Hematopoietic multipotent progenitor cell treated with erythropoietin and hydrocortisone succinate and interleukin-3 and kit ligand, for 17 days (in vitro differentiated cells): ENCODE measurements at regions not wholly inside any gene's neighbourhood (a gene's known extent, or its start where the extent isn't known, plus 50 kb on each side); places are given as distances from the start of the nearest gene placed in this dataset.

Experiments
- DNase-seq: peaks from one replicate; pipeline ENCODE4 v3.0.0-alpha.2; 2015; ENCODE audit warnings: low spot score

DNA sequence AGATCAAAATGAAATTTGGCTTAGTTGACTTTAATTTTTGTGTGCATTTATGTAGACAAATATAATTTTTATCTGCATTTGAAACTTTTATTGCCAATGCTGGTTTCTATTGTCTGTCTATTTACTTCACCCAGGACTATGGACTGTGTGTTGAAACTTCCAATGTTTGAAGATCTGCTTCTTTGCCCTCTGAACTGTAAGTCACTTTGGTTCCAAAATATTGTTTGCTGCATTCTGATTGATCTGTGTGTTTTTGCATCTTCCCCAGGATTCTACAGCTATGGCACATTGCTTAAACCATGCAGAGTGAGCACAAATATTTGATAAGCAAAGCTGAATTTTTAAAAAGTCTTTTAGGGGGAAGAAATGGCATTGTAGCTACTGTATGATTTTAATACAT lies 131.0 kb upstream of the SOX5 start:
- DNase-seq, result no peak

DNA sequence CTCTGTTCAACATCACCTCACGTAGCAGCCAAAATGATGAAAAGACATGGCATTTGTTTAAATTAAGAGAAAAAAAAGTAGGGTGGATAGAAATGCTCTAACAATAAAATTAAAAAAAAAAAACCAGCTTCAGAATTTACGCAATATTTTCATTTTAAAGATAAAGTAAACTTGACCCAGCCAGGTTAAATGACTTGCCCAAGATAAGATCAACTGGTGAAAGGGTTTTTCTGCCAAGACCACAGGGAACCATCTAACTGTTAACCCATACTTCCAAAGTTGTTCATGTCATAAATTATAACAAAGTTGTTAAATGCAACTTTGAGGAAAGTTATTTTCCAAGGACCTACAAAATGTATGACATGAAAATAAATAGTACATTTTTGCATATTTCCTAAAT lies 129.6 kb upstream of the SOX5 start:
- no peak for DNase-seq

DNA sequence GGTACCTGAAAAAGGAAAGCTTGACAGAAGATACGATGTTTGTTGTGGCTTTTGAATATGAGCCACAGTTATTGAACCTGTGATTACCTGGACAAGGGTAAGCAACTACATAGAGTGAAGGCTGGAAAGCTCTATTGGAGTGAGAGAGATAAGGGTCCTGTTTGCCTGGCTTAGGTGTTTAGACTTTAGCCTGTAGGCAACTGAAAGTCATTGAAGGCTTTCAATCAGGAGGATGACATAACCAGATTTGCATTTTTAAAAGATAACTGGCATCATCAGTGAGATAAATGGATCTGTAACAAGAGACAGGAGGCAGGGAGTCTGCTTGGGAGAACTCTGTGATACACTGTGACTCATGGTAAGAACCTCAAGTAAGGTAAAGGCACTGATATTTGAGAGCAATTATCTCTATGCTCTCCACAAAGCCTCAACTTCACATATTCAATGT lies 128.9 kb upstream of the SOX5 start:
- DNase-seq, result no peak

DNA sequence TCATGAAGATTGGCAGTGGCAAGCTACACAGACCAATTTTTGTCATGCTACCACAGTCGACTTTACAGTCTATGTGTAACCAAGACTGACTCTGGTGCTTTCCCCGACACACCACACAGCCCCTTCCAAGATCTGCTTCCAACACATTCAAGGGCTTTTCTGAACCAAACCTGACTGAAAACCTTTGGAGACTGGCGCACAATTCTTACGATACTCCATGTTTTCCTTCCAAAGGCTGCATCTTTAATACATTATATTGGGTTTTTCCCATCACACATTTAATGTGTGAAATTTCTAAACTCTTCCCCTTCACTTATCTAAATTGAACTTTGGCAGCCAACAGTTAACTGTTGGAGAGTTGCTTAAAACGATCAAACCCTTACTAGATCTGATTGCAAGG lies 127.7 kb upstream of the SOX5 start:
- DNase-seq, result no peak

DNA sequence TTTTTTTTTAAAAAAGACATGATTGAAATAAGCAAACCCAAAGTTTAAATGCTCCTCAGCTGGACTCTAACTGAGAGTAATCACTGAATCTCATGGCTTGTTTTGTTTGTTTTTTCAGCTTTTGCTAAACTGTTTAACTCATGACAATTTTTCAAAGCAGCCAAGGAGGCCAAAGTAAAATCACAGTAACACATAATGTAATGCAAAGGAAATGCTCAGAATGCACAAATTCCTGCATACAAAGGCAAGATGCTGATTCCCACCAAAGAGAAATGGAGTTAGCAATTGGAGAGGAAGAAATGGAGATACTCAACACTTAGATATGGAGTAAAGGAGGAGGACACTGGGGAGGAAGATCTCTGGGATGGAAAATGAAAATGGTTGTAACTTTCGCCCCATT lies 126.2 kb upstream of the SOX5 start:
- DNase-seq, result no peak

DNA sequence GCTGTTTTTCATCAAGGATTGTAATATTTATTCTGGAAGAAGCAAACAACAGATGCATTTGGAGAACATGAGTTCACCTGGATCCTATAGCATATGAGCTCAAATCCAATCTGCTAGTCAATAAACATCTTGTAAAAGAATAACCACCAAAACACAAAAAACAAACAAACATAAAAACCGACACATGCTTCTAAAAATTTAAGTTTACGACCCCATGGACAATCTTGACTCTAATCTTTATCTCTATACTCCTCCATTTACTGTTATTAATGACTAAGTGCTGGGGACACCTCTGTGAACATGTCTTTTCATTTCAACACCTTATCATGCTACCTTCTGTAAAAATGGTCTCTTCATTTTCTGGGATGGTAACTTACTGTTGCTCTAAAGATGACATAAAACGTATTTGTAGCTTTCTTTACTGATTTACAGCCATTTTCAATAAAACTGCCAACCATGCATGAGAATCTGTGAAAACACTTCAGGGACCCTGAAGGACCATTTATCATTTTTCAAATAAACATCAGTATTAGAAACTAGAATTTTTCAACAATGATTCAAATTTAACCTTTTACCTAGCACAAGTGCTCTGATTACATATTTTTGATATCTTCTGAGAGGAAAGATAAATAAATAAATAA lies 123.8 kb upstream of the SOX5 start:
- DNase-seq, result no peak

DNA sequence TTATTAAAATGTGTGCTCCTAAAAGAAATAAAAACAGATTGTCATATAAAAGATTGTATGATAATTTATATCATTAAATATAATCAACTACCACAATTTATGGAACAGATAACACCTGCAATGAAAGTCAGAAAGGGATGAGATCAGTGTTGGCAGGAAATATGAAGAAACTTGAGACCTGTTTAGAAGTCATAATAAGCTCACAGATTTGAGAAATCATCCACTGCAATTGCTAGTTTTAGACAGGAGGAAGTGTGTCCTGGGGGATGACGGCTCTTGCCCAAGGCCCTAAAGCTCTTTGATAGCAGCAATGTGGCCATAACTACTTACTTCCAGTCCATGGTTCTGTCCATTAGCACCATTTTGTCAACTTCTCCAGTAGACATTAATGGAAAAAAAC lies 122.8 kb upstream of the SOX5 start:
- no peak for DNase-seq

DNA sequence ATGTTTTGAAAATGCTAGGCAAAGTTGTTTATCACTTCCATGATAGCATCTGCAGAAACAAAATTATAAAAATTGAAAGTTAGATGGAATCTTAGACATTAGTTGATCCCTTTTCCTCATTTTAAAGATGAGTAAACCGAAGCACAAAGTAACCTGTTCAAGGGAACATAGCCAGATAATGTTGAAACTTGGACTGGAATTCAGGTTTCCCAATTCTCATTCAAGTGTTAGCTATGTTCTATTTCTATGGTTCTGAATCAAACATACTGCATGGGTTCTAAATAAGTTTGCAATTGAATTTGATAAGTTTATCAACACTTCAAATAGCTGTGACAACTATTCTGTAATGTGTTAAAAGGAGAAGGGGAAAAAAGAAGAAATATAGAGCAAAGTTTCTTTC lies 122.4 kb upstream of the SOX5 start:
- no peak for DNase-seq

DNA sequence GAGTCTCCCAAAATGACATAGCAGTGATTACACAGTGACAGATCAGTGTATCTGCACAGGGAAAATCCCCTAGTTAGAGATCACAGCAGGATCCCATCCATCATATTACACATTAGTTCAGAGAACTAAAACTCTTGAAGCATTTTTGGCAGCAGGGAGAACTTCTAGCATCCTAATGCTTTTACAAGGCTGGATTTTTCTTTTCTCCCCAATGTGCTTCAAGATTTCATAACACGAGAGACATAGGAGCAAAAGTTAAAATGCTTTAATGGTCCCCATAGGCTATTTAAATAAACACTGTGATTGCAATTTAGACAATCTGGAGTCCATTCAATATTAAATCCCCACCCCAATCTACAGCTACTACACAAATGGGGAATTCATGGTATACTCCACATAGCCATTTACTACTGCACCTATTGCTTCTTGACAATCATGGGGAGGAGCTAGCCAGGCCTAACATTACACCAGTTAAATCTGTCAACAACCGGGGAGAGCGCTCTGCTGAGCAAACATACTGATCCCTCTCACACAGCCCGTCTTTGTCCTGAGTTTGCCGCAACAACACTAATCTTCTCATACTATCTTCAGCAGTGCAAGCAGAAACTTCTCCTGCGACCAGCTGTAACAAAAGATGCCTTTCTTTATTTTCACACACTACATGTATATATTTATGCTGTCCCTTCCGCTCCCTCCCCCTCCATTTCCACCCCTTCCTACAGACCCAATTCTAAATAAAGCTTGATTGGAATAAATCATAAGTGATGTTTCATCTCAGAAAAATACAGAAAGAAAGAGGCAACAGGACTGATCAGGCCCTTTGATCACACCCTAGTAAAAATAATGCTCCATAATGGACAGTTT lies 120.3 kb upstream of the SOX5 start:
- no peak for DNase-seq

DNA sequence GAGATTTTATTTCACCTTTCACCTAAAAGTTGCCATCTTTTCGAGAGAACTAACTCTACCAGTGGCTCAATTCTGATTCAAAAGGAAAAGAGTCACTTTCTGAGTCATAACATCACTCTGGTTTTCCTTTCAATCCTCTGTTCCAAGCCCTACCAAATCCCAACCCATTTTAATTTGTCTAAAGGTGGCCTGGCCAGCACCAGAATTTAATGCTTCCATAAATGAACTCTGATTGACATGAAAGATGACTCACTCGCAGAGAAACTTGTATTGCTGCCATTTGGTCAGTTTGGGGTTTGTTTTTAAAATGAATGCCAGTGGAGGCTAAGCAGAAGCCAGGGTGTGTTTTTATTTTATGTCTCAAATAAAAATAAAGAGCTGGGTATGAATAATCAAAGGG lies 117.4 kb upstream of the SOX5 start:
- no peak for DNase-seq

DNA sequence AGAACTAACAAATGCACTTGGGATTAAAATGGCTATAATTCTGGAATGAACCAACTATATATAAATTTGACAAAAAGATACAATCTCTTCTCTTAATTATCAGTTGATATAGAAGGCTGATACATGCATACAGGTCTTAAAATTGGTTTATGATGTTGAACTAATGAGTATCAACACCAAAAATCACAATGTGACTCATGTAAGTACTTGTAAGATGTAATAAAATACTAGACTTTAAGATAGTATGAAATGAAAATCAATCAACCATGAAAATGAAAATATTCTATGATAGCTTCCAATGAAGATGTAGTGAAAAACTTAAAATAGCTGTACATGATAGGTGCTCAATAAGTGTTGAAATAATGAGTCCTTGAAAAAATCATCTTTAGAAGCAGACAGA lies 116.6 kb upstream of the SOX5 start:
- DNase-seq, result no peak

DNA sequence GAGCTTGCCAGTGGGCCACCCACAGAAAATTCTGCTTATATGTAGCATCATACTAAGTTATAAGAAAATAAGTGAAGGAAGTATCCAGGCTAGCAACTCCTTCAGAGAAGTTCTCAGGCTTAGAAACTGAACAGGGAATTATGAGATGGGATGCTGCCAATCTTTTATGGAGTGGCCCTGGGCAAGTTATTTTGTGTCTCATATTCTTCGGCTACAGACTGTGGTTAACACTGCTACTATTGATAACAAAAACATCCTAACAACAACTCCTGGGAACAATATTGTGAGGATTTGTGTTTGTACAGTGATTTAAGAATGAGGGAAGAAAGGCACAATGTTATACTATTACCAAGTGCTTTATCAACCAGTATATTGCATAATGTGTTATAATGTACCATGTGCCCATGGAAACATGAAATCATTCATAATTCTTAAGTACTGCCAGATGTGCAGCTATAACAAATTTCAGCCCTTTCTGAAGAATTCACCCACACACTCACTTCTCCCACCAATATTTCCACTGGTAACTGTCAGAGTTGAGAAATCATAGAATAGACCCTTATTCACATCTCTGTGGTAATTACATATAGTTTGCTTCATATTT lies 113.3 kb upstream of the SOX5 start:
- DNase-seq, result no peak

DNA sequence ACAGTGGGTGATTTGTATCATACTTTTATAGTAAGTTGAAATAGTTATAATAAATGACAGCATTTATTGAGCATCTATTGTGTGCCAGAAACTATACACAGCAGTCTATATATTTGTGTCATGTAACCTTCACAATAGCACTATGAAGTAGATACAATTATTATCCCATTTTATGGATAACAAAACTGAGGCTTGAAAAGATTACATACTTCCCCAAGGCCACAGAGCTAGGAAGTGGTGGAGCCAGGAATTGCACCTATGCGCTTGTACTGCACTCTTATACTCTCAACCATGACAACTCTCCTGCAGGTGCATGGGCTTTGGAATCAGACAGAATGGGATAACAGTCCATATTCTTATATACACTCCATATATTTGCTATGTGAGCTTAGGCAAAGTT lies 110.6 kb upstream of the SOX5 start:
- no peak for DNase-seq

DNA sequence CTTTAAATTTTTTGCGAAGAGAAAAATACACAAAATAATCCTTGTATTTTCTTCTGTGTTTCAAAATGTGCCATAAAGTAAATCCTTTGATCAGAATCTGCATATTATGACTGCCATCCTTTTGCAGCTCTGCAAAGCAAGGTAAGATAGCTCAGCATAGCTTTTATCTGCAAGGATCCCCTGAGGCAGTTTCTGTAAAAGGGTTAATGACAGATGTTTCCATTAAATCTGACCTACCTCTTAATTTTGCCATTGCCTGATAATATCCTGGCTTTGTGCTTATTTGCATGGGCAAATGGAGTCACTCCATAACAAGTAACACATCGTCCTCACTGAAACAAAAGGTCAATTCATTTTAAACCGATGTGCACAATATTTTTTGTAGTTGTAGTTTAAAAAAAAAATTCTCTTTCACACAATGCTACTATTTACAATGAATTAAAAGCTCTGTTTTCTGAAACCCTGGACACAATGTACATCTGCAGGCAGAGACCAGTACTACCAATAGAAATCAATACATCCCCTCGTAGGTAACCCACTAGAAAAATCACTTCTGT lies 108.5 kb upstream of the SOX5 start:
- no peak for DNase-seq

DNA sequence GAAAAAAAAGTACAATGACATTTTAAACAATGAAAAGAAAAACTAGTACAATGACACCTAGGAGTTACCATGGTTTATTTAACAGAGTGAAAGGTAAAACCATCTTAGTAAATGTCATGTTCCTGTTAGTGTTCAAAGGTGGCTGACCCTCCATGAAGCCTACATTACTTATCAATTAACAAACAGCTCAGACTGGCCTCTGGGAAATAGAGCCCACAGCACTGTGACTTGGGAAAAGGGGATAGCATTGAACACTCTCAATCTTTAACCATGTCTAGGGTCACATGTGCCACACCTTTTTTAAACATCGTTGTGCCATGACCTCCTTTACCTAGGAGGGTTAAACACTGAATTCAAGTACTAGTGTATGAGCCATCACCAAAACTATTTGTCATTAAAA lies 106.3 kb upstream of the SOX5 start:
- no peak for DNase-seq

DNA sequence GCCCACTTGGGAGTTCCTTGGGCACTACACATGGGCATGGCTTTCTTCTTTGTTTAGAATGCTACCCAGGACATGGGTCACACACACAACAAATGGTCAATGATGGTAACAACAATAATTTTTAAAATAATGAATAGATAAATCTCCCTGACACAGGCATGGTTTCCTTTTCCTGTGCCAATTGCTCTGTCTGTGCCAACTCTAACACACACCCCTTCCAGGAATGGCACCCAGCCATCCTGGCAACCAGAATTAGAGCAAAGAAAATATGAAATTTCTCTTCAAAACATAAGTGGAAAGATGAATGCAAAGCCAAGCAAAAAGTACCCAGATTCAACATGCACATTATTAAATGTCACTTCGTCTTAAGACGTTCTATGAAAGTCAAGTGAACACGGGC lies 104.9 kb upstream of the SOX5 start:
- DNase-seq, result no peak

DNA sequence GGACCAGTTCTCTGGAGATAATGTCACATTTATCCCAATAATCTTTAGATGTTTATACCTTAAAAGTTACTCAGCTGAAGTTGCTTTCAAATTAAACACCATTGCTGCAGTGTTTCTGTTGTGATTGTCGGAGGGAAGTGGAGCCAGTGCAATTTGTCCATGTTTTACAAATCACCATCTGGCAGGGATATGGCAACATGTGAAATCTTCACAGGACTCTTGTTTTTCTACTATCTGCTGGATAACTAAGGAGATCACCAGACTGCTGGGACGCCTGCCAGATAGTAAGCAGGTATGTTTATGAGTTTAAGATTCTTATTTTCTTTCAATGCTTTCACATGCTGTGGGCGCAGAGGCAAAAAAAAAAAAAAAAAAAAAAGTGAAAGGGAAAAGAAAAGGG lies 100.3 kb upstream of the SOX5 start:
- no peak for DNase-seq

DNA sequence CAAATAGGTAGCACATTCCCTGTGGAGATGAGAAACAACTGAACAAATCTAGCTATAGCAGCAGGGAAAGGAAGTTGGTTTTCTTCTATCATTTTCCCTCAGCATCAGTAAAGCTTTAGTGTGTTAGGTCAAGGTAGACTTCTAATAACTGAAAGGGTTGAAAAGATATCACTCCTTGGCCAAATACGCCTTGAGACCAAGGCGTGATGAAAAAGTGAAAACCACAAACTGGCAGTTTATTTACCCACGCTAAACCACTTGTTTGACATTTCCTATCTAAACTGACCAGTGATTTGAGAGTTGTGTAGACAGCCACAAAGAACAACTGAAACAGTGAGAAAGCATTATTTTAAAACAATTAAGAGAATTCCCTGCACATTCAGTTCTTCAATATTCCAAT lies 99.6 kb upstream of the SOX5 start:
- no peak for DNase-seq

DNA sequence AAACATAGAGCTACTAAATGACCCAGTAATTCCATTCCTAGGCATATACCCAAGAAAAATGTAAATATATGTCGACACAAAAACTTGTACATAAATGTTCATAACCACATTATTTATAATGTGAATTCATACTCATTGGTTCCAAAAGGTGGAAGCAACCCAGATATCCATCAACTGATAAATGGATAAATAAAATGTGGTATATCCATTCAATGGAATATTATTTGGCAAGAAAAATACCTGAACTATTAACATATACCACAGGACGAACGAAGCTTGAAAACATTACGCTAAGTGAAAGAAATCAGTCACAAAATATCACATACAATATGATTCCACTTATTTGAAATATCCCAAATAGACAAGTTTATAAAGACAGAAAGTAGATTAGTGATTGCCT lies 99.0 kb upstream of the SOX5 start:
- no peak for DNase-seq

DNA sequence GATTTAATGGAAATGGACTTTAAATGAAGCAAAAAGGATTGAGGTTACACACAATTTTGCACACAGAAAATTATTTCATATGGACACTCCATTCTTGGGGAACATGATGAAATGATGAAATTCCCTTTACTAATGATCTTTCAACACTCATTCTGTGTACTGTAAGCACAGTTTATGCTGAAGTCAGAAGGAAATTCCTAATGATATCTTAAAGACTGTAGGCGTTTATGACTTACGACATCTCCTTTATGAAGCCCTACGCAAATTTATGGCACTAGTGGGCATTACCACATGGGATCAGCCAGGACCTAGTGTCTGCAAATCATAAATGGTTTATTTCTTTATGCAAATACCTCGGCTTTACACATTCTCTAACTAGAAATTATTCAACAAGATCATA lies 97.9 kb upstream of the SOX5 start:
- no peak for DNase-seq

DNA sequence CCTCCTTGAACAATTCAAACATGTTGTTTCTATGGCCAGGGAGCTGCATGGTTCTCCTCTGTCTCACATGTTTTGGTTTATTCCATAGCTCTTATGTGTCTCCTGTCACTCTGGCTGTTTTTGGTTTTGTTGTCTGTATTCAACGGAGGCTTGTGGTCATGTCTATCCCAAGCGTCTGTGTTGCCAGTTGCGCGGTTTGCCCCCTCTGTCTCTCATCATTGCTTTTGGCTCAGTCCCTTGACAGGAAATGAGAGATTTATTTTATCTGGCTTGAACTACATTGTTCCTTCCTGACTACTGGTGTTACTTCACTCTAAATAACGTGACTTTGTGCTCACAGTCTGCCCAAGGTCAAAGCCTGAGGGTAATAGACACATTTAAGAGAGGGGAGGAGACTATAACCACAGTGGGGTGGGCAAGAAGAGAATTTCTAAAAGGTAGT lies 96.4 kb upstream of the SOX5 start:
- DNase-seq, result no peak

DNA sequence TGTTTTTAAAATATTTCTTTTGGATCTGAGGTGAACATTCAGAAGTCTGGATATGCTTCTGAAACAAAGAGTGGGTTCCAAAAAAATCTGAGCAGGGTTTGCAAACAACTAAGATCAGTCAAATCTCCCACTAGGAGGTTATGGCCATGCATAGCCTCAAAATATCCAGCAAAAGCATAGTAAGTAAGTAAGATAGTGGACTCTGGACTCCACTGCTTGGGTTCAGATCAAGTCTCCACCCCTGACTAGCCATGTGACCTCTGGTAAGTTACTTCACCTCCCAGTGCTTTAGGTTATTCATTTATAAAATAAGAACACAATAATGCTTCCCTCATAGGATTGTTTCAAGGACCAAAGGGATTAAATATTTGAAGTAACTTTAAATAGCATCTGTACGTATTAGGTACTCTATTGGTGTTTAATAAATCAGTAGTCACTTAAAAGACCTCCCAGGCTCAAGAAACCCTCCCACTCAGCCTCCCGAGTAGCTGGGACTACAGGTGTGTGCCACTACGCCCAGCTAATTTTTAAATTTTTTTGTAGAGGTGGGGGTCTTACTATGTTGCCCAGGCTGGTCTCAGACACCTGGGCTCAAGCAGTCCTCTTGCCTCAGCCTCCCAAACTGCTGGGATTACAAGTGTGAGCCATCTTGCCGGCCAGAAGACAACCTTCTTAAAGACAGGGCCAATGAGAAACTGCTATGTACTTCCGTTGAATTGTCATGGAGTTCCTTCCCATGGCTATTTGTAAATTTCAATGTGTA lies 95.7 kb upstream of the SOX5 start:
- no peak for DNase-seq
